ENCODE measurements at regions not wholly inside any gene's neighbourhood (a gene's known extent, or its start where the extent isn't known, plus 50 kb on each side); places are given as distances from the start of the nearest gene placed in this dataset.
A peak's percentile ranks its signal among the peaks of the same experiment; 100 is the strongest.

DNA sequence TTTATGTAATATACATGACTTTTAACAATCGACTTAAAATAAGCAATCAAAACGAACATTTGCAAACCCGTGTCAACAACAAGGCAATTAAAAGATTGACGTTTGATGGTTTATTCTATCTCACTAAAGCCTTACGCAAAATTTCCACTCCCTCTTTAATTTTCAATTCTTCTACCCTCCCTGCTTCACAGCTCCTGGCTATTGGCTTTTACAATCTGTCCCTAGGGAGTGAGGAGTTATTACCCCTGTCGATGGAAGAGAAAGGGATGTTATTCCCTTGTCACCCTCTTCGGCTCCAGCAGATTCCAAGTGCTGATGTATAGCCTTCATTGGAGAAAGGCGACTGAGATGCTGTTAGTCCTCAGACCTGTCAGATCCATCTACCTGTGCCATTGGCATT, 161.3 kb downstream of the ZNF281 start:
- no peak for DNase-seq

DNA sequence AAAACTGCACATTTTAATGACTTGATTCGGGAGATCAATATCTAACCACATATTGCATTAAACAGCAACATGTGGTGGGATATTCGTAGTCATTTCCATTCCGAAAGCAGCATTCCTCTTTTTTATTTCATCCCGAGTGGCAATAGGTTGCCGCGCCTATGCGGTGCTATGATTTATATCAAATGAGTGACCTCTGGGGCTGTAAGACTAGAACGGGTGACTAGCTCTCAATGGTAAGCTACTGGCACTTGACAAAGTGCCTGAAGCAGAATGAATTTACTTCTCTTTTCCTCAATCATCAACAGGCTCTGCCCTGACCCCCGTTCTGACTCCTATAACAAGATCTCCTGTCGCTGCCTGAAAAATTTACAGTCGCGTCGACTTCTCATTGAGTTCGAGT, 162.3 kb downstream of the ZNF281 start:
- DNase-seq: no peak

- DNase-seq: peak; percentile 59
Observed at GRCh38 chr1:200245473-200245872, 164.4 kb downstream of the ZNF281 start.

- no peak for DNase-seq
Observed at GRCh38 chr1:200243042-200243437, 166.8 kb downstream of the ZNF281 start.

DNA sequence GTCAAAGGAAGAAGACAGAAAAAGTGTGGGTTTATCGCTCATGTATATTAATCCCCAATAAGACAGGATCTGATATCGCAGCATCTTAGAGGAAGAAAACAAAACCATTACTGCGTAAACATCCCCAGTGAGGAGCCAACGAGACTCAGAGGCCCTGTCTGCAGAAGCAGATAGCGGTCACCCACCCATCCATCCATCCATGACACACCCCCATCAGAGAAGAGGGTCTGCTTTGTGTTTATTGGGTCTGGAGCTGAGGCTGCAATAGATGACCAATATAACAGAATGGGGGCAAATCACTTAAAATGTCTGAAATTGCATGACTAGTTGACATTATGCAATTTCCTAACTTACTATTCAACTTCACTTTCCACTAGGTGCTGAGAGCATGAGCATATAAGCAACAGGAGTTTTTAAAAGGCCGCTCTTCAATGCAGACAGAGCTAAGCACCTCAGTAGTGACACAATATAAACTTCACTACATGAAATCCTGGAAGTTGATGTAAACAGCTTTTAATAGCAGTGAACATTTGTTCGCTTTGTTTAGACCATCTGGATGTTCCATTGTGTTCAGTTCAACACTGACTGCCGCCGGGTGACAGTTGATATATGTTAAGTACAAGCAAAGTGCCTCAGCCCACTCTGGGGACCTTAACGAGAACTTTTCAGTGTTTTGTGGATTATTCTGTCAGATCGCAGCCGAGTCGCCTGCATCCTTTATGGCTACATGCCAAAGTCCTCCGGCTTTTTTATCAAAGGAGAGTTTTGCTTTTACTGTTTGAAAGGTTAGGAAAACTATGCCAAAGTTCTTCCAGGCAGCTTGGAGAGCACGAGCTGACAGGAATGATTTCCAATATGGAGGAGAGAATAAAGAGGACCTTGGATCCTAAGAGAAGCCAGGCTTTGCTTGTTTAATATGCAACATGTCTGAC, 167.5 kb downstream of the ZNF281 start:
- DNase-seq: no peak

- no peak for DNase-seq
Observed at GRCh38 chr1:200240656-200241055, 169.2 kb downstream of the ZNF281 start.

GRCh38 chr1:200238311-200238710, 171.5 kb downstream of the ZNF281 start:
- no peak for DNase-seq

DNA sequence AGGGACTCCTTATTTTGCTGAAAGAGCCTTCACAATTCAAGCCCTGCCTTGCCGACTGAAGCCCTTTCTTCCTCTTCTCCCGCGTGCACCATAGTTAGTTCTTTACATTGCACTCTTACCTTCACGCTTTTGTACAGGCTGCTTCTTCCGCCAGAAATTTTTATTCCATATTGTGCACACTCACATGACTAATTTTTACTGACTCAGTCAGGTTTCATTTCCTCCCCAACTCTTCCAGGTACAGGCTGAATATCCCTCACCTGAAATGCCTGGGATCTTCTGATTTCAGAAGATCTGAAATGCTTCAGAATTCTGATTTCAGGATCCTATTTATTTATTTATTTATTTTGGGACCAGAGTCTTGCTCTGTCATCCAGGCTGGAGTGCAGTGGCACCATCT, 172.8 kb downstream of the ZNF281 start:
- DNase-seq: no peak

- no peak for DNase-seq
Observed at GRCh38 chr1:200234938-200235337, 174.9 kb downstream of the ZNF281 start.

GRCh38 chr1:200233393-200233792, 176.4 kb downstream of the ZNF281 start:
- DNase-seq: peak; percentile 91

DNA sequence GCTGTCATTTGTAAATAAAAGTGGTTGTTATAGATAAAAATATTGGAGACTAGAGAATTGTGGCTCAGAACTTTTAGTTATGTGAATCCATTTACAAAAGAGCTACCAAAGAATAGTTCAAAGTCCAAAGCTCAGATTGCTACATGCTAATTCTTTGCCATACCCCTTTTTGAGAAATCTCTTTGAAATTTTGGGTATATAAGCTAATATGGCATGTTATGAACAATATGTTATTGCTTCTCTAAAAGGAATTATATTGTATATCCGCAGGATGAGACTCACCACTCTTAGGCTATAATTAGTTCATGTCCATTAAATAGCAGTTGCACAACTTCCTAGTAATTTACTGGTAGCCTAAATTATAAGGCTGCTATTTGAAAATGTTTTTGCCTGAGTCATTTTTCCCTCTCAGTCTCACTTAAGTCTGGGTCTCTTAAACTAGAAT, 178.0 kb downstream of the ZNF281 start:
- DNase-seq: peak; percentile 69

- no peak for DNase-seq
Observed at GRCh38 chr1:200230671-200231070, 179.2 kb downstream of the ZNF281 start.

- DNase-seq: peak; percentile 42
Observed at GRCh38 chr1:200228486-200228885, 181.3 kb downstream of the ZNF281 start.

DNA sequence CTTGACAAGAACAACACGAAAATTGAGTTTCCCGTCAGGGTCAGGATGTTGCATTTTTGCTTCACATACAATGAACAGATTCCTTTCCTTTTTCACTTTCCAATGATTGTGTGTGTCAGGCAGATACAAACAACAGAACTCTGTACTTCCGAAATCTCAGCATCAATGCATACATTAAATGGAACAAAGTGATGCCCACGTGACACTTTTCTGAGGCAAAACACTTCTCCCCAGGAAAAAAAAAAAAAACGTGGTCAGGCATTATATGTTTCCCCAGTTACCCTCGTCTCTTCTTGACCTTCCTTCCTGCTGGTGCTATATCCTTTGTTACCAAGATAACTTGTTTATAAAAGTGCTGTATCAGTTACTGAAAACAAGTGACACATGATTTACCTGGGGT, 181.8 kb downstream of the ZNF281 start:
- DNase-seq: no peak

Data from fibroblast of skin of back (primary cell).